ENCODE measurements at regions not wholly inside any gene's neighbourhood (a gene's known extent, or its start where the extent isn't known, plus 50 kb on each side); places are given as distances from the start of the nearest gene placed in this dataset.
A peak's percentile ranks its signal among the peaks of the same experiment; 100 is the strongest.

- peak; percentile 14 for DNase-seq
- Histone ChIP-seq H3K4me3 (no peak overlapping the region), H3K27me3 (no peaks in the 10 kb centered on the region), H3K36me3 (no peaks in the 10 kb centered on the region), H3K9me3 (peaks cover 6% of the 10 kb centered on the region)
These were observed 356.2 kb downstream of the ZNF521 start for GRCh38 chr18:24995755-24996154.

- no peak for DNase-seq
- Histone ChIP-seq H3K9me3 (peaks cover 6% of the 10 kb centered on the region), H3K36me3 (no peaks in the 10 kb centered on the region), H3K4me3 (no peak overlapping the region), H3K27me3 (no peaks in the 10 kb centered on the region)
These were observed 352.2 kb downstream of the ZNF521 start for GRCh38 chr18:24999650-25000267.

- DNase-seq: no peak
- H3K27me3 ChIP-seq: no peaks in the 10 kb centered on the region
- H3K36me3 ChIP-seq: no peaks in the 10 kb centered on the region
- H3K4me3 ChIP-seq: no peak overlapping the region
- H3K9me3 ChIP-seq: peaks cover 6% of the 10 kb centered on the region
These were observed 350.2 kb downstream of the ZNF521 start for GRCh38 chr18:25001803-25002202.

- no peaks in the 10 kb centered on the region for H3K27me3 ChIP-seq
- H3K36me3 ChIP-seq: no peaks in the 10 kb centered on the region
- DNase-seq: no peak
- no peaks in the 10 kb centered on the region for H3K9me3 ChIP-seq
- H3K4me3 ChIP-seq: no peak overlapping the region
These were observed 346.2 kb downstream of the ZNF521 start for GRCh38 chr18:25005541-25006403.

- no peaks in the 10 kb centered on the region for H3K36me3 ChIP-seq
- no peak overlapping the region for H3K4me3 ChIP-seq
- DNase-seq: no peak
- H3K9me3 ChIP-seq: no peaks in the 10 kb centered on the region
- H3K27me3 ChIP-seq: no peaks in the 10 kb centered on the region
These were observed 341.2 kb downstream of the ZNF521 start for GRCh38 chr18:25010623-25011374.

Measured in MG63 (cell line).